ENCODE measurements at regions not wholly inside any gene's neighbourhood (a gene's known extent, or its start where the extent isn't known, plus 50 kb on each side); places are given as distances from the start of the nearest gene placed in this dataset.

DNA sequence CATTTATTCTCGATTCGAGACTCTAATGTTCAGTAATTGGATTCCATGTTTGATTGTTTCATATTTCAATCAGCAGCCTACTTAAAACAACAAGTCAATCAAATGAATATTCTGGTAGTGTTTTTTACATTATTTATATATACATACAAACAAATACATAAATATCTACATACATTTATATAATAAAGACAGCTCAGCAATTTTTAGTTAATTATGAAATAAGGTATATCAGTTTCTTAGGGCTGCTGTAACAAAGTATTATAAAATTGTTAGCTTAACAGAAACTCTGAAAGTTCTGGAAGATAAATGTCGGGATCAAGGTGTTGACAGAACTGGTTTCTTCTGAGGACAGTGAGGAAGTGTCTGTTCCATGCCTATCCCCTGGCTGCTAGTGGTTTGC, 105.9 kb downstream of the MGST1 start:
- Mint-ChIP-seq H3K9me3 (no peaks in the 10 kb centered on the region), H3K27ac (no peak overlapping the region), H3K36me3 (no peaks in the 10 kb centered on the region), H3K4me3 (no peak overlapping the region), H3K27me3 (ENCODE audit: low read depth) (peaks cover 40% of the 10 kb centered on the region), H3K4me1 (peaks cover 42% of the 10 kb centered on the region)
- ChIA-PET POLR2A (no interaction called here), CTCF (no interaction called here)
- DNase-seq (ENCODE audit: low spot score) (no peak), ATAC-seq (no peak)
- TF ChIP-seq GABPB1 (CRISPR knock-in tag; IDR thresholded peaks at IDR 0.05), result no peak
- TF ChIP-seq NFYB (CRISPR knock-in tag; conservative IDR thresholded peaks at IDR 0.05; ENCODE audit: low read depth), result no peak
- TF ChIP-seq, protein P1, sequence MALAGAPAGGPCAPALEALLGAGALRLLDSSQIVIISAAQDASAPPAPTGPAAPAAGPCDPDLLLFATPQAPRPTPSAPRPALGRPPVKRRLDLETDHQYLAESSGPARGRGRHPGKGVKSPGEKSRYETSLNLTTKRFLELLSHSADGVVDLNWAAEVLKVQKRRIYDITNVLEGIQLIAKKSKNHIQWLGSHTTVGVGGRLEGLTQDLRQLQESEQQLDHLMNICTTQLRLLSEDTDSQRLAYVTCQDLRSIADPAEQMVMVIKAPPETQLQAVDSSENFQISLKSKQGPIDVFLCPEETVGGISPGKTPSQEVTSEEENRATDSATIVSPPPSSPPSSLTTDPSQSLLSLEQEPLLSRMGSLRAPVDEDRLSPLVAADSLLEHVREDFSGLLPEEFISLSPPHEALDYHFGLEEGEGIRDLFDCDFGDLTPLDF (CRISPR knock-in tag; IDR thresholded peaks at IDR 0.05), result no peak
- TF ChIP-seq, protein P2, sequence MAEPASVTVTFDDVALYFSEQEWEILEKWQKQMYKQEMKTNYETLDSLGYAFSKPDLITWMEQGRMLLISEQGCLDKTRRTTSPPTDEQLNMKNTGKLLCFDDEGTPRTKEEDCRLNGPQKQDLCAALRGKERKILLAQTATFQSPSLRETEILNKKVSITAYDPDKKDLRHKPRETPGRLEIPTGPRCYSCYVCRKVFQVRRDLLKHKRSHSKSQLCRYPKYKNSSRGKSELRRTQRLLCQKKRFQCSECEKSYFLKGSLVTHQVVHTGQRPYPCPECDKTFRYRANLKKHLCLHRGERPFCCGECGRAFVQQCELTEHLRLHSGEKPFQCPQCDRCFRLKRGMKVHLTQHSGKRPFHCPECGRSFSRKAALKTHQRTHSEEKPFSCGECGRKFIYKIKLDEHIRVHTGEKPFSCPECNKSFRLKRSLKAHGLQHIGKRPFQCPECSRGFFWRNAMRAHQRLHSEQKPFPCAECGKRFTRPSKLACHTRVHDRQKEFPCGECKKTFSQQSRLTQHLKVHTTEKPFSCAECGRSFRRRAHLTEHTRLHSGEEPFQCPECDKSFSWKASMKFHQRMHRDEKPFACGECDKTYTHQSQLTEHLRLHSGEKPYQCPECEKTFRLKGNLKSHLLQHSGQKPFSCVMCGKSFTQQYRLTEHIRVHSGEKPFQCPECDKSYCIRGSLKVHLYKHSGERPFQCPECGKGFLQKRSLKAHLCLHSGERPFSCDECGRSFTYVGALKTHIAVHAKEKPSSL (CRISPR knock-in tag; conservative IDR thresholded peaks at IDR 0.05), result no peak
- TF ChIP-seq TCF7 (CRISPR knock-in tag; IDR thresholded peaks at IDR 0.05; ENCODE audit: low read depth), result no peak
- TF ChIP-seq, protein P3, sequence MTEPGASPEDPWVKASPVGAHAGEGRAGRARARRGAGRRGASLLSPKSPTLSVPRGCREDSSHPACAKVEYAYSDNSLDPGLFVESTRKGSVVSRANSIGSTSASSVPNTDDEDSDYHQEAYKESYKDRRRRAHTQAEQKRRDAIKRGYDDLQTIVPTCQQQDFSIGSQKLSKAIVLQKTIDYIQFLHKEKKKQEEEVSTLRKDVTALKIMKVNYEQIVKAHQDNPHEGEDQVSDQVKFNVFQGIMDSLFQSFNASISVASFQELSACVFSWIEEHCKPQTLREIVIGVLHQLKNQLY (CRISPR knock-in tag; IDR thresholded peaks at IDR 0.05), result no peak
- no peak for TF ChIP-seq STAT6 (CRISPR knock-in tag; conservative IDR thresholded peaks at IDR 0.05; ENCODE audit: low read depth)
- TF ChIP-seq, protein P4, sequence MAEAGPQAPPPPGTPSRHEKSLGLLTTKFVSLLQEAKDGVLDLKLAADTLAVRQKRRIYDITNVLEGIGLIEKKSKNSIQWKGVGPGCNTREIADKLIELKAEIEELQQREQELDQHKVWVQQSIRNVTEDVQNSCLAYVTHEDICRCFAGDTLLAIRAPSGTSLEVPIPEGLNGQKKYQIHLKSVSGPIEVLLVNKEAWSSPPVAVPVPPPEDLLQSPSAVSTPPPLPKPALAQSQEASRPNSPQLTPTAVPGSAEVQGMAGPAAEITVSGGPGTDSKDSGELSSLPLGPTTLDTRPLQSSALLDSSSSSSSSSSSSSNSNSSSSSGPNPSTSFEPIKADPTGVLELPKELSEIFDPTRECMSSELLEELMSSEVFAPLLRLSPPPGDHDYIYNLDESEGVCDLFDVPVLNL (CRISPR knock-in tag; IDR thresholded peaks at IDR 0.05; ENCODE audit: borderline replicate concordance, low read depth), result no peak
- TF ChIP-seq, protein P5, sequence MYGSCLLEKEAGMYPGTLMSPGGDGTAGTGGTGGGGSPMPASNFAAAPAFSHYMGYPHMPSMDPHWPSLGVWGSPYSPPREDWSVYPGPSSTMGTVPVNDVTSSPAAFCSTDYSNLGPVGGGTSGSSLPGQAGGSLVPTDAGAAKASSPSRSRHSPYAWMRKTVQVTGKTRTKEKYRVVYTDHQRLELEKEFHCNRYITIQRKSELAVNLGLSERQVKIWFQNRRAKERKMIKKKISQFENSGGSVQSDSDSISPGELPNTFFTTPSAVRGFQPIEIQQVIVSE (CRISPR knock-in tag; IDR thresholded peaks at IDR 0.05; ENCODE audit: borderline replicate concordance), result no peak
- TF ChIP-seq AR (CRISPR knock-in tag; IDR thresholded peaks at IDR 0.05), result no peak
- no peak for TF ChIP-seq SMAD4 (CRISPR knock-in tag; IDR thresholded peaks at IDR 0.05)
- no peak for TF ChIP-seq IRF2 (CRISPR knock-in tag; IDR thresholded peaks at IDR 0.05; ENCODE audit: borderline replicate concordance, low read depth)
- TF ChIP-seq, protein P6, sequence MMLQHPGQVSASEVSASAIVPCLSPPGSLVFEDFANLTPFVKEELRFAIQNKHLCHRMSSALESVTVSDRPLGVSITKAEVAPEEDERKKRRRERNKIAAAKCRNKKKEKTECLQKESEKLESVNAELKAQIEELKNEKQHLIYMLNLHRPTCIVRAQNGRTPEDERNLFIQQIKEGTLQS (CRISPR knock-in tag; conservative IDR thresholded peaks at IDR 0.05), result no peak
- no peak for TF ChIP-seq MYBL2 (CRISPR knock-in tag; IDR thresholded peaks at IDR 0.05)
- TF ChIP-seq, protein P7, sequence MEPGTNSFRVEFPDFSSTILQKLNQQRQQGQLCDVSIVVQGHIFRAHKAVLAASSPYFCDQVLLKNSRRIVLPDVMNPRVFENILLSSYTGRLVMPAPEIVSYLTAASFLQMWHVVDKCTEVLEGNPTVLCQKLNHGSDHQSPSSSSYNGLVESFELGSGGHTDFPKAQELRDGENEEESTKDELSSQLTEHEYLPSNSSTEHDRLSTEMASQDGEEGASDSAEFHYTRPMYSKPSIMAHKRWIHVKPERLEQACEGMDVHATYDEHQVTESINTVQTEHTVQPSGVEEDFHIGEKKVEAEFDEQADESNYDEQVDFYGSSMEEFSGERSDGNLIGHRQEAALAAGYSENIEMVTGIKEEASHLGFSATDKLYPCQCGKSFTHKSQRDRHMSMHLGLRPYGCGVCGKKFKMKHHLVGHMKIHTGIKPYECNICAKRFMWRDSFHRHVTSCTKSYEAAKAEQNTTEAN (CRISPR knock-in tag; IDR thresholded peaks at IDR 0.05), result no peak
